H9 (cell line): ENCODE measurements at regions not wholly inside any gene's neighbourhood (a gene's known extent, or its start where the extent isn't known, plus 50 kb on each side); places are given as distances from the start of the nearest gene placed in this dataset.
A peak's percentile ranks its signal among the peaks of the same experiment; 100 is the strongest.

Experiments used
- DNase-seq: peaks from one replicate; pipeline ENCODE4 v3.0.0-alpha.2; 2017
- H2AFZ ChIP-seq: one replicate; pipeline ENCODE4 v1.6.1; 2013; ENCODE audit warnings: mild to moderate bottlenecking, low read length, control low read depth, moderate library complexity
- H2AK5ac ChIP-seq: 2 replicates; pipeline ENCODE4 v1.6.1; 2013; ENCODE audit warnings: low read length, control low read depth, mixed read lengths; ENCODE audit not compliant: insufficient read length
- H2BK120ac ChIP-seq: one replicate; pipeline ENCODE4 v1.6.1; 2013; ENCODE audit warnings: low read depth, mild to moderate bottlenecking, low read length, control low read depth, inconsistent platforms; ENCODE audit not compliant: poor library complexity, severe bottlenecking
- H2BK12ac ChIP-seq: 2 replicates; pipeline ENCODE4 v1.6.1; 2013; ENCODE audit warnings: low read length, control low read depth, mixed read lengths, low read depth; ENCODE audit not compliant: insufficient read length
- H2BK15ac ChIP-seq: 2 replicates; pipeline ENCODE4 v1.6.1; 2013; ENCODE audit warnings: low read depth, low read length, control low read depth
- H2BK20ac ChIP-seq: one replicate; pipeline ENCODE4 v1.6.1; 2013; ENCODE audit warnings: low read depth, mild to moderate bottlenecking, low read length, control low read depth, inconsistent platforms; ENCODE audit not compliant: poor library complexity, severe bottlenecking
- H2BK5ac ChIP-seq: 2 replicates; pipeline ENCODE4 v1.6.1; 2013; ENCODE audit warnings: low read length, control low read depth, mixed read lengths; ENCODE audit not compliant: insufficient read length
- H3K14ac ChIP-seq: 2 replicates; pipeline ENCODE4 v1.6.1; 2013; ENCODE audit warnings: low read length, control low read depth; ENCODE audit not compliant: insufficient read depth
- H3K18ac ChIP-seq: 2 replicates; pipeline ENCODE4 v1.6.1; 2013; ENCODE audit warnings: low read depth, mild to moderate bottlenecking, mixed read lengths, low read length, control low read depth; ENCODE audit not compliant: insufficient read length
- H3K23ac ChIP-seq: 2 replicates; pipeline ENCODE4 v1.6.1; 2013; ENCODE audit warnings: low read length, control low read depth, mixed read lengths, low read depth; ENCODE audit not compliant: insufficient read length
- H3K23me2 ChIP-seq: 2 replicates; pipeline ENCODE4 v1.6.1; 2013; ENCODE audit warnings: low read depth, mild to moderate bottlenecking, mixed read lengths, low read length, control low read depth; ENCODE audit not compliant: insufficient read length, poor library complexity, severe bottlenecking
- H3K27ac ChIP-seq: 2 replicates; pipeline ENCODE4 v1.5.1; 2013; ENCODE audit warnings: low read length, control low read depth, mixed read lengths, low read depth; ENCODE audit not compliant: insufficient read length
- H3K27me3 ChIP-seq: 2 replicates; pipeline ENCODE4 v1.6.1; 2013; ENCODE audit warnings: low read length, control low read depth, inconsistent platforms; ENCODE audit not compliant: insufficient read depth
- H3K4ac ChIP-seq: 2 replicates; pipeline ENCODE4 v1.6.1; 2013; ENCODE audit warnings: low read depth, mild to moderate bottlenecking, control low read depth, inconsistent platforms, low read length, moderate library complexity
- H3K4me1 ChIP-seq: 2 replicates; pipeline ENCODE4 v1.6.1; 2013; ENCODE audit warnings: low read length, control low read depth, inconsistent platforms; ENCODE audit not compliant: insufficient read depth
- H3K4me2 ChIP-seq: 2 replicates; pipeline ENCODE4 v1.6.1; 2013; ENCODE audit warnings: low read length, control low read depth, mixed read lengths; ENCODE audit not compliant: insufficient read length, insufficient read depth
- H3K56ac ChIP-seq: 2 replicates; pipeline ENCODE4 v1.6.1; 2013; ENCODE audit warnings: low read depth, mild to moderate bottlenecking, mixed read lengths, low read length, control low read depth; ENCODE audit not compliant: insufficient read length
- H3K79me1 ChIP-seq: 2 replicates; pipeline ENCODE4 v1.6.1; 2013; ENCODE audit warnings: low read depth, mild to moderate bottlenecking, moderate library complexity, low read length, control low read depth, inconsistent platforms; ENCODE audit not compliant: insufficient read depth, poor library complexity, severe bottlenecking
- H3K79me2 ChIP-seq: 2 replicates; pipeline ENCODE4 v1.6.1; 2013; ENCODE audit warnings: low read length, control low read depth, inconsistent platforms; ENCODE audit not compliant: insufficient read depth
- H3K9ac ChIP-seq: 2 replicates; pipeline ENCODE4 v1.6.1; 2013; ENCODE audit warnings: low read length, control low read depth, mixed read lengths; ENCODE audit not compliant: insufficient read length; ENCODE audit errors: extremely low read depth
- H3K9me3 ChIP-seq: one replicate; pipeline ENCODE4 v1.6.1; 2013; ENCODE audit warnings: low read depth, low read length, inconsistent platforms; ENCODE audit not compliant: control insufficient read depth
- H3T11ph ChIP-seq: one replicate; pipeline ENCODE4 v1.6.1; 2013; ENCODE audit warnings: mild to moderate bottlenecking, low read length, control low read depth, inconsistent platforms
- H4K20me1 ChIP-seq: one replicate; pipeline ENCODE4 v1.6.1; 2013; ENCODE audit not compliant: control insufficient read depth, insufficient read length, insufficient read depth
- H4K5ac ChIP-seq: 2 replicates; pipeline ENCODE4 v1.6.1; 2013; ENCODE audit warnings: low read depth, mild to moderate bottlenecking, mixed read lengths, low read length, control low read depth; ENCODE audit not compliant: insufficient read length
- H4K8ac ChIP-seq: replicated peaks from 2 replicates; pipeline ENCODE4 v1.6.1; 2013; ENCODE audit warnings: low read length, control low read depth, mixed read lengths, low read depth; ENCODE audit not compliant: insufficient read length
- H4K91ac ChIP-seq: 2 replicates; pipeline ENCODE4 v1.6.1; 2013; ENCODE audit warnings: low read depth, mild to moderate bottlenecking, moderate library complexity, mixed read lengths, low read length, control low read depth; ENCODE audit not compliant: insufficient read length
- H3K27ac Mint-ChIP-seq, 3 experiments: 2 replicates in 2 of 3; 3 replicates in 1 of 3; pipeline ENCODE4 v1.8.0; 2020 to 2021; ENCODE audit warnings: mixed read lengths in 3 of 3, mild to moderate bottlenecking in 1 of 3, moderate library complexity in 1 of 3
- H3K27me3 Mint-ChIP-seq: 2 replicates; pipeline ENCODE4 v1.8.0; 2021; ENCODE audit warnings: low read depth, mild to moderate bottlenecking, moderate library complexity, mixed read lengths
- H3K36me3 Mint-ChIP-seq, 3 experiments: 2 replicates in 2 of 3; 3 replicates in 1 of 3; pipeline ENCODE4 v1.8.0; 2020 to 2021; ENCODE audit warnings: low read depth in 3 of 3, mixed read lengths in 3 of 3; ENCODE audit not compliant: insufficient read depth in 1 of 3
- H3K4me1 Mint-ChIP-seq, 2 experiments: 2 replicates each; pipeline ENCODE4 v1.8.0; 2020; ENCODE audit warnings: mixed read lengths in 2 of 2
- H3K4me3 Mint-ChIP-seq, 2 experiments: 2 replicates in 1 of 2; 3 replicates in 1 of 2; pipeline ENCODE4 v1.8.0; 2020 to 2021; ENCODE audit warnings: mild to moderate bottlenecking in 2 of 2, mixed read lengths in 2 of 2, moderate library complexity in 1 of 2
- H3K9me3 Mint-ChIP-seq, 2 experiments: 2 replicates in 1 of 2; 3 replicates in 1 of 2; pipeline ENCODE4 v1.8.0; 2020; ENCODE audit warnings: mild to moderate bottlenecking in 2 of 2, mixed read lengths in 2 of 2, moderate library complexity in 1 of 2
- CTCF ChIP-seq: fragments of 200-600 bp; sonication (generic); conservative IDR thresholded peaks from 3 replicates; pipeline ENCODE4 v1.8.0; 2021; ENCODE audit warnings: antibody characterized with exemption, mild to moderate bottlenecking
- WGBS: extraction: QIAGEN DNeasy Blood & Tissue Kit; methylation state at CpG from one replicate; pipeline ENCODE4 v1.1.7; 2013; ENCODE audit warnings: missing lambda C conversion rate, low lambda C conversion rate, mixed read lengths; ENCODE audit not compliant: insufficient read length; ENCODE audit errors: extremely low coverage; 5-methylcytosine and 5-hydroxymethylcytosine counted together

GRCh38 chr6:103522045-103522444, 1337.7 kb downstream of the HACE1 start:
- no peak overlapping the region for H2BK15ac ChIP-seq
- Mint-ChIP-seq H3K4me1 (no peaks in the 10 kb centered on the region), H3K27me3 (no peaks in the 10 kb centered on the region; the same call in 1 of the 2 replicates), H3K4me3 (no peak overlapping the region), H3K36me3 (no peaks in the 10 kb centered on the region; a peak in 1 of 7 replicates), H3K27ac (no peak overlapping the region), H3K9me3 (peaks cover 3 to 7% of the 10 kb centered on the region in 2 experiments; a peak in 3 of 5 replicates)
- no peaks in the 10 kb centered on the region for H3K4me1 ChIP-seq
- H2BK12ac ChIP-seq: no peak overlapping the region
- no peak overlapping the region for H4K91ac ChIP-seq
- H3K23ac ChIP-seq: no peak overlapping the region
- H2BK120ac ChIP-seq: no peak overlapping the region
- H2BK20ac ChIP-seq: no peak overlapping the region
- H2AK5ac ChIP-seq: no peak overlapping the region
- no peaks in the 10 kb centered on the region for H3K79me2 ChIP-seq
- H3K9ac ChIP-seq: no peak overlapping the region
- H3T11ph ChIP-seq: no peak overlapping the region
- H4K20me1 ChIP-seq: no peaks in the 10 kb centered on the region
- DNase-seq: peak; percentile 70
- no peak overlapping the region for H4K5ac ChIP-seq
- no peaks in the 10 kb centered on the region for H3K79me1 ChIP-seq
- no peak overlapping the region for H3K27ac ChIP-seq
- no peak for TF ChIP-seq CTCF
- no peak overlapping the region for H2AFZ ChIP-seq
- no peak overlapping the region for H4K8ac ChIP-seq
- no peak overlapping the region for H3K14ac ChIP-seq
- WGBS: no CpG with 5 or more reads among the region's 8 CpGs
- H3K27me3 ChIP-seq: no peaks in the 10 kb centered on the region
- no peak overlapping the region for H3K18ac ChIP-seq
- H3K9me3 ChIP-seq: no peaks in the 10 kb centered on the region
- H3K56ac ChIP-seq: no peak overlapping the region
- H3K23me2 ChIP-seq: no peaks in the 10 kb centered on the region
- no peak overlapping the region for H3K4ac ChIP-seq
- no peak overlapping the region for H2BK5ac ChIP-seq
- H3K4me2 ChIP-seq: no peak overlapping the region
